ENCODE measurements at regions not wholly inside any gene's neighbourhood (a gene's known extent, or its start where the extent isn't known, plus 50 kb on each side); places are given as distances from the start of the nearest gene placed in this dataset.

- no peak overlapping the region for H3K9ac ChIP-seq (replicated peaks in 1 of 4; ENCODE audit: extremely low read depth in 1 of 4, low read depth in 3 of 4, low read length in 3 of 4)
- CTCF ChIA-PET (ENCODE audit: partially characterized antibody): no interaction called here
- no peaks in the 10 kb centered on the region for H3K9me3 ChIP-seq (ENCODE audit: insufficient read depth in 2 of 2, low read depth in 1 of 2, low read length in 1 of 2)
- no peak overlapping the region for H4K5ac ChIP-seq (ENCODE audit: insufficient read length, low read depth, low read length)
- FAIRE-seq (no peak), DNase-seq (ENCODE audit: low read depth in 1 of 2, low spot score in 2 of 2) (no peak)
- H4K91ac ChIP-seq (replicated peaks; ENCODE audit: insufficient read length, low read length): no peak overlapping the region
- H3K56ac ChIP-seq (replicated peaks; ENCODE audit: insufficient read length, low read depth, low read length): no peak overlapping the region
- H3K79me2 ChIP-seq (ENCODE audit: control insufficient read depth in 1 of 2, insufficient read depth in 2 of 2, low read length in 2 of 2): no peaks in the 10 kb centered on the region
- no peak overlapping the region for H2BK20ac ChIP-seq (ENCODE audit: low read length)
- H3K4ac ChIP-seq (replicated peaks; ENCODE audit: insufficient read length, low read depth, low read length): no peak overlapping the region
- no peak overlapping the region for H3K23ac ChIP-seq (ENCODE audit: insufficient read length)
- no peak overlapping the region for H2AFZ ChIP-seq (ENCODE audit: low read length)
- no peak overlapping the region for H2AK5ac ChIP-seq (ENCODE audit: low read depth, low read length)
- H3K4me1 ChIP-seq (replicated peaks in 1 of 4; ENCODE audit: control insufficient read depth in 3 of 4, insufficient read depth in 4 of 4, low read length in 3 of 4): no peaks in the 10 kb centered on the region
- WGBS, 2 experiments (ENCODE audit: extremely low coverage in 1 of 2, insufficient coverage in 1 of 2, insufficient read length in 1 of 2, insufficient replicate concordance in 2 of 2, low coverage in 1 of 2, low lambda C conversion rate in 2 of 2, missing lambda C conversion rate in 1 of 2): 95% methylated on average over 1 of the region's 1 CpG; no CpG with 5 or more reads in 1 of the 2 experiments
- H3K4me3 ChIP-seq (ENCODE audit: extremely low read depth in 1 of 4, insufficient read depth in 2 of 4, low read depth in 3 of 4, low read length in 4 of 4): no peak overlapping the region
- H3K23me2 ChIP-seq (ENCODE audit: low read depth, low read length): no peaks in the 10 kb centered on the region
- no peak for TF ChIP-seq JUND (IDR thresholded peaks at IDR 0.05; ENCODE audit: low read length)
- H2BK5ac ChIP-seq (ENCODE audit: low read depth, low read length): no peak overlapping the region
- H3K27me3 ChIP-seq (replicated peaks in 1 of 4; ENCODE audit: control insufficient read depth in 3 of 4, extremely low read depth in 1 of 4, insufficient read depth in 3 of 4, low read length in 3 of 4): peaks cover 0 to 1% (median 0%) of the 10 kb centered on the region in 4 experiments; a peak in 1 of 7 replicates
- no peak overlapping the region for H3K18ac ChIP-seq (ENCODE audit: extremely low read depth, low read length)
- no peaks in the 10 kb centered on the region for H4K20me1 ChIP-seq (replicated peaks in 1 of 2; ENCODE audit: control insufficient read depth in 1 of 2, insufficient read depth in 2 of 2, low read length in 2 of 2)
- no peak overlapping the region for H3K27ac ChIP-seq (ENCODE audit: low read depth, low read length)
- no peak overlapping the region for H3K4me2 ChIP-seq (ENCODE audit: insufficient read depth in 1 of 2, low read depth in 2 of 2, low read length in 2 of 2)
- 0 out of 2 replicates have a peak, but pooled peaks cover 2% of the 10 kb centered on the region for H3K79me1 ChIP-seq (ENCODE audit: low read depth, low read length)
- no peak overlapping the region for H2BK12ac ChIP-seq (ENCODE audit: low read depth, low read length)
- H4K8ac ChIP-seq (ENCODE audit: extremely low read depth, insufficient read depth, low read length): no peak overlapping the region
- no peak overlapping the region for H2BK15ac ChIP-seq (ENCODE audit: low read length)
- H3K36me3 ChIP-seq (ENCODE audit: control insufficient read depth in 2 of 4, insufficient read depth in 4 of 4, low read length in 3 of 4): no peaks in the 10 kb centered on the region
- H3K14ac ChIP-seq (ENCODE audit: insufficient read length): no peak overlapping the region
- no peak overlapping the region for H2BK120ac ChIP-seq (replicated peaks; ENCODE audit: low read depth, low read length)
- POLR2A ChIA-PET (ENCODE audit: partially characterized antibody): no interaction called here
Measured at GRCh38 chr5:94081088-94081487, 339.7 kb upstream of the POU5F2 start.

Data from H1 (cell line).